Colonic mucosa (tissue), 4 donors: ENCODE measurements at regions not wholly inside any gene's neighbourhood (a gene's known extent, or its start where the extent isn't known, plus 50 kb on each side); places are given as distances from the start of the nearest gene placed in this dataset.

Experiments used
- DNase-seq: peaks from one replicate; pipeline ENCODE4 v3.0.0-alpha.2; 2020
- H3K27ac ChIP-seq: fragments of 200-600 bp; one replicate; pipeline ENCODE4 v1.8.0; 2021
- H3K27me3 ChIP-seq: fragments of 200-600 bp; one replicate; pipeline ENCODE4 v1.8.0; 2021
- H3K36me3 ChIP-seq: fragments of 200-600 bp; one replicate; pipeline ENCODE4 v1.8.0; 2021
- H3K4me1 ChIP-seq: fragments of 200-600 bp; one replicate; pipeline ENCODE4 v1.8.0; 2021; ENCODE audit warnings: mild to moderate bottlenecking
- H3K4me3 ChIP-seq: fragments of 200-600 bp; one replicate; pipeline ENCODE4 v1.8.0; 2021
- H3K9ac ChIP-seq, 2 donors: one replicate each; pipeline ENCODE4 v1.7.0; 2013; ENCODE audit warnings: control low read depth in 2 of 2, low read depth in 2 of 2, low read length in 2 of 2
- H3K9me3 ChIP-seq: fragments of 200-600 bp; one replicate; pipeline ENCODE4 v1.8.0; 2021
- intact Hi-C: fragments of 100-400 bp; cut with DNase I; formaldehyde crosslinking; loops from one replicate; pipeline ENCODE4 v1.14.1; 2022
- TF ChIP-seq, protein P1 (sequence below): fragments of 200-600 bp; IDR thresholded peaks from one replicate; pipeline ENCODE4 v1.8.0; 2022; ENCODE audit warnings: antibody characterized with exemption, mild to moderate bottlenecking
- donor health status: healthy.
- donor health status: DM: no; HTN: no; CAD: no.
- donor health status: DM: no; HTN: no; CAD: no.

DNA sequence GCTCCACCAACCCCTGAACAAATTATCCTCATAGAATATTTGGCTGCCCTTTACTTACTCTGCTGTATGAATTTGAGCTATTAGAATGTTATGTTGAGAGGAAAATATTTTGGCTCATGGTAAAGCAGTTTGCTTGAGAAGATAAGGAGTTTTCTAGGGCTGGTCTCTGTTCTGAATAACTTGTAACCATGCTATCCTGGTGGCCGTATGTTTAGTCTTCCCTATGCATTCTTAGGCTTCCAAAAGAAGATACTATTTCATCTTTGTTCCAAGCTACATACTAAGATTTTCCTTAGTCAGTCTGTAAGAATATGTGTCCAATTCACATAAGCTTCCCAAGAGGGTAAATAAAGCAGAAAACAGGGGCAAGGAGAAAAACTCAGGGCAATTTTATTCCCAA is 1105.1 kb upstream of the PIK3C3 start:
- DNase-seq = no peak
- Histone ChIP-seq H3K27me3 (no peaks in the 10 kb centered on the region), H3K4me3 (no peak overlapping the region), H3K9me3 (no peaks in the 10 kb centered on the region), H3K36me3 (no peaks in the 10 kb centered on the region), H3K27ac (no peak overlapping the region), H3K9ac (no peak overlapping the region), H3K4me1 (no peaks in the 10 kb centered on the region)
- intact Hi-C loops = no loop called here
- TF ChIP-seq, protein P1, sequence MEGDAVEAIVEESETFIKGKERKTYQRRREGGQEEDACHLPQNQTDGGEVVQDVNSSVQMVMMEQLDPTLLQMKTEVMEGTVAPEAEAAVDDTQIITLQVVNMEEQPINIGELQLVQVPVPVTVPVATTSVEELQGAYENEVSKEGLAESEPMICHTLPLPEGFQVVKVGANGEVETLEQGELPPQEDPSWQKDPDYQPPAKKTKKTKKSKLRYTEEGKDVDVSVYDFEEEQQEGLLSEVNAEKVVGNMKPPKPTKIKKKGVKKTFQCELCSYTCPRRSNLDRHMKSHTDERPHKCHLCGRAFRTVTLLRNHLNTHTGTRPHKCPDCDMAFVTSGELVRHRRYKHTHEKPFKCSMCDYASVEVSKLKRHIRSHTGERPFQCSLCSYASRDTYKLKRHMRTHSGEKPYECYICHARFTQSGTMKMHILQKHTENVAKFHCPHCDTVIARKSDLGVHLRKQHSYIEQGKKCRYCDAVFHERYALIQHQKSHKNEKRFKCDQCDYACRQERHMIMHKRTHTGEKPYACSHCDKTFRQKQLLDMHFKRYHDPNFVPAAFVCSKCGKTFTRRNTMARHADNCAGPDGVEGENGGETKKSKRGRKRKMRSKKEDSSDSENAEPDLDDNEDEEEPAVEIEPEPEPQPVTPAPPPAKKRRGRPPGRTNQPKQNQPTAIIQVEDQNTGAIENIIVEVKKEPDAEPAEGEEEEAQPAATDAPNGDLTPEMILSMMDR = no peak

DNA sequence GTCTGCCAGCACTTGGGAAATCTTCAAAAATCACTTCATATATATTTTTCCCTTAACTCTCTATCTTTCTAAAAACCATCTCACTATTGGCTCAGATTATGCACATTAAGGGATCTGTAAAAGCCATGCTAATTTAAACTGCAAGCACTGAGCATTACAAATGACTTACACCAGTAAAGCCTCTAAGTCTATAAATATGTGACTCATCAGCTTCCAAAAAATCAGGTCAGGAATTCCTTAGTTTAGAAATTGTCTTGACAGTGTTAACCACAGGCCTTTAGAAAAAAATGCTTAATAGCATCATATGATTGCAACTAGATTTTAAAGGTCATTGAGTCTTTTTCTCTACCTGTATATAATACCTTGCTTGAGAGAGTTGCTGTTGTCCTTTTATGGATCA is 1113.6 kb upstream of the PIK3C3 start:
- Histone ChIP-seq H3K4me1 (no peaks in the 10 kb centered on the region), H3K36me3 (no peaks in the 10 kb centered on the region), H3K27me3 (no peaks in the 10 kb centered on the region), H3K27ac (no peak overlapping the region), H3K9ac (no peak overlapping the region), H3K9me3 (no peaks in the 10 kb centered on the region), H3K4me3 (no peak overlapping the region)
- TF ChIP-seq, protein P1 = no peak
- no peak for DNase-seq
- intact Hi-C loops = no loop called here

DNA sequence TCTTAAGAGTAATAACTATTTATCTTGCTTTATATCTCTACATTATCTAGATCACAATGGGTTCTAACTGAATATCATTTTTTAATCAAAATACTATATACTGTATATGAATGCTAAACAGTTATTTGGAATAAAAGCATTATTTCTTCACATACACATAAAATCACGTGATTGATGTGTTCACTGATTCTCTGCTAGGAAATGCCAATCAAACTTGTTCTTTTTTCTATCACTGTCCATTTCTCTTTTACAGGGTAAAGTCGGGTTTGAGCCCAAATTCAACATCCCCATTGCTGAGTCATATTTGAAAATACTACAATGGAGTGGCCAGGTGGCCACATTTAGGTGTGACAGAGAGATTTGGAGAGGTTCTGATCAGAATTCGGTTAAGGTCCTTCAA is 1114.0 kb upstream of the PIK3C3 start:
- no peak for DNase-seq
- Histone ChIP-seq H3K27ac (no peak overlapping the region), H3K4me3 (no peak overlapping the region), H3K27me3 (no peaks in the 10 kb centered on the region), H3K9ac (no peak overlapping the region), H3K4me1 (no peaks in the 10 kb centered on the region), H3K36me3 (no peaks in the 10 kb centered on the region), H3K9me3 (no peaks in the 10 kb centered on the region)
- intact Hi-C loops = no loop called here
- TF ChIP-seq, protein P1 = no peak

DNA sequence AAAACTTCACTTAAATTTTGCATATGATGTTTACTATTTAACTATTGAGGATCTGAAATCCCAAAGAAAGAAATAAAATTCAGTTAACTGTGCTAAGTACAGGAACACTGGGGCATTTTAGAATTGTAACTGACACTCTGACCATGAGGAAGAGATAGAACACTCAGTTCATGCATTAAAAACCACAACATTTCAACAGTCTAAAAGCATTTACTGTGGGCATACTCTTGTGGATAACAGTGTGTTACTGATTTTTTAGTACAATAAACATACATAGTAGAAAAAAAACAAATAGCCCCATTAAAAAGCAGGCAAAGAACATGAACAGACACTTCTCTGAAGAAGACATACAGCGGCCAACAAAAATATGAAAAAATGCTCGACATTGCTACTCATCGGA is 1122.7 kb upstream of the PIK3C3 start:
- DNase-seq = no peak
- Histone ChIP-seq H3K4me3 (no peak overlapping the region), H3K36me3 (no peaks in the 10 kb centered on the region), H3K27me3 (no peaks in the 10 kb centered on the region), H3K27ac (no peak overlapping the region), H3K4me1 (no peaks in the 10 kb centered on the region), H3K9me3 (no peaks in the 10 kb centered on the region), H3K9ac (no peak overlapping the region)
- TF ChIP-seq, protein P1 = no peak
- intact Hi-C loops = no loop called here

DNA sequence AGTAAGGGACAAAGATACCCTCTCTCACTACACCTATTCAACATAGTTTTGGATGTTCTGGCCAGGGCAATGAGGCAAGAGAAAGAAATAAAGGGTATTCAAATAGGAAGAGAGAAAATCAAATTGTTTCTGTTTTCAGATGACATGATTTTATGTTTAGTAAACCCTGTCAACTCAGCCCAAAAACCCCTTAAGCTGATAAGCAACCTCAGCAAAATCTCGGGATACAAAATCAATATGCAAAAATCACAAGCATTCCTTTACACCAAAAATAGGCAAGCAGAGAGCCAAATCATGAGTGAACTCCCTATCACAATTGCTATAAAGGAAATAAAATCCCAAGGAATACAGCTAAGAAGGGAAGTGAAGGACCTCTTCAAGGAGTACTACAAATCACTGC is 1130.7 kb upstream of the PIK3C3 start:
- intact Hi-C loops = no loop called here
- H3K27me3 ChIP-seq = no peaks in the 10 kb centered on the region
- no peak overlapping the region for H3K27ac ChIP-seq
- no peaks in the 10 kb centered on the region for H3K36me3 ChIP-seq
- DNase-seq = no peak
- TF ChIP-seq, protein P1 = no peak
- no peak overlapping the region for H3K9ac ChIP-seq
- no peak overlapping the region for H3K4me3 ChIP-seq
- H3K9me3 ChIP-seq = no peaks in the 10 kb centered on the region
- H3K4me1 ChIP-seq = no peaks in the 10 kb centered on the region
